LNCaP clone FGC (cell line): ENCODE measurements at regions not wholly inside any gene's neighbourhood (a gene's known extent, or its start where the extent isn't known, plus 50 kb on each side); places are given as distances from the start of the nearest gene placed in this dataset.
A peak's percentile ranks its signal among the peaks of the same experiment; 100 is the strongest.

Source experiments
- DNase-seq: peaks from one replicate; pipeline ENCODE4 v3.0.0-alpha.2; 2011; ENCODE audit warnings: low read depth
- H3K4me3 ChIP-seq: 2 replicates; pipeline ENCODE4 v1.5.1; 2011; ENCODE audit warnings: mild to moderate bottlenecking, low read depth, low read length, control low read depth
- CTCF ChIP-seq: IDR thresholded peaks from 2 replicates; pipeline ENCODE4 v1.5.1; 2012; ENCODE audit warnings: mild to moderate bottlenecking; ENCODE audit not compliant: control insufficient read depth, insufficient read depth; ENCODE audit errors: extremely low read depth

- no peak for TF ChIP-seq CTCF
These were observed 76.8 kb upstream of the POM121L12 start for GRCh38 chr7:52958621-52959140.

GRCh38 chr7:52956379-52956915 lies 79.0 kb upstream of the POM121L12 start:
- DNase-seq = peak; percentile 71
- no peak for TF ChIP-seq CTCF

More at GRCh38 chr7:52958621-52959140, 76.8 kb upstream of the POM121L12 start:
- no peak overlapping the region for H3K4me3 ChIP-seq
- no peak for DNase-seq

GRCh38 chr7:52955522-52955921 lies 79.9 kb upstream of the POM121L12 start:
- no peak overlapping the region for H3K4me3 ChIP-seq
- TF ChIP-seq CTCF = no peak
- no peak for DNase-seq

More at GRCh38 chr7:52956379-52956915, 79.0 kb upstream of the POM121L12 start:
- H3K4me3 ChIP-seq = peak overlapping the region; percentile 4

GRCh38 chr7:52944921-52945320 lies 90.5 kb upstream of the POM121L12 start:
- TF ChIP-seq CTCF = no peak
- no peak for DNase-seq
- no peak overlapping the region for H3K4me3 ChIP-seq

DNA sequence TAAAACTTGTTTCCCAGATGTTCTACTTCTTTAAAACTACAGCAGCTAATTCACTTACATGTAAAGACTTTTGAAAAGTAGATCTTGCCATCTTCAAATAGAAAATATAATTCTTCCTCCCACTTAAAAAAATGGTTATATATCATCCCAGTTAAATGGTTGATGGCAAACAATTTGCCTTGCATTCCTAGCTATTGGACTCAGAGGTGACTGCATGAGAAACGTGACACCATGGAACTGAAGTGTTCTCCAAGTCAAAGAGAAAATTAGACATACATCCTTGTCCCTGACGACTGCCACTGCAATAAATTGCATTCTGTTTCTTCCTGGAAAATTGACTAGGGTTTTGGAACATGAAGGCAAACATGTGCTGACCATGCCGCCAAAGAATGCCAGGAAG lies 95.0 kb upstream of the POM121L12 start:
- no peak for DNase-seq
- TF ChIP-seq CTCF = no peak
- H3K4me3 ChIP-seq = no peak overlapping the region

DNA sequence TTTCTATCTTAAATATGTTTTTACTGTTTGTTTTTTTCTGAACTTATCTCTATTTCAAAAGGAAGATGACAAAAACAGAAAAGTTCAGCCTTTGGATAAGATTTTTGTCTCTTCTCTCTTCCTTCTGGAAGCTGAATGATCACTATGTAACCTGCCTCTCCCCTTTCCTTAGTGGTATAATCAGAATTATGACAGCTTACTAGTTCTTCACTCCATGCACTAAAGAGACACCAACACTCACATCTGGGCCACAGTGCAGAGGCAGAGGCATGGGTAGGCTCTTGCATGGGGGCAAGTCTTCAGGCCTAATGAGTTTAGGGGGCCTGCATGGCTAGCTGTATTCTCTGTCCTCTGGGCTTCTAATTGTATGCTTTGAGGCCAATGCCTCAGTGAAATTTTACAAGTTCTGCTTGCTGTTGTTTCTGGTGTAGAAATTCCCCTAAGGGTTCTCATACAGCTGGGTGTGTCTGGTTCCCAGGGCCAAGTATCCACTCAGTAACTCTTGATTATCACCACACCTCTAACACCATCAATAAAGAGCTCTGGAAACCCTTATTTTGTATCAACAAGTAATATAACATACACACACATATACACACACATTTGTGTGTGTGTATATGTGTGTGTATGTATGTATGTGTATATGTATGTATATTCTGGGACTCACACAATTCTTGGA lies 96.8 kb upstream of the POM121L12 start:
- no peak overlapping the region for H3K4me3 ChIP-seq
- no peak for DNase-seq
- no peak for TF ChIP-seq CTCF

DNA sequence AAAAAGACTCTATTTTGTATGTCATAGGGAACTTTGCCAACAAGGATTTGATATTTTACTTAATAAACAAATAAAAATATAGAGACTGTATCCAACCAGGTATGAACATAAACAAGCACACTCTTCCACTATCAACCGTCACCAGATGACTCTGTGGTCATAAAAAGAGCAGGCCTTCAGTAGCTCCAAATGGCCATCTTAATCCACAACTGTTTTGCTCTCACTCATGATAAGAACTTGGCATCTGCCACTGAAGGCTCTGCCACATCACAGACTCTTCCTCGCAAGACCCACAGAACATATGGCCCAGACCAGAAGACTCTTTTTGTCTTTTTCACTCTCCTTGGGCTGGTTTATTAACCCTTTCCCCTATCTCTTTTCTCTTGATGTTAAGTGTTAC lies 98.7 kb upstream of the POM121L12 start:
- H3K4me3 ChIP-seq = no peak overlapping the region
- no peak for DNase-seq
- TF ChIP-seq CTCF = no peak
